B cell (primary cell): ENCODE measurements at regions not wholly inside any gene's neighbourhood (a gene's known extent, or its start where the extent isn't known, plus 50 kb on each side); places are given as distances from the start of the nearest gene placed in this dataset.

Experiments
- ATAC-seq: fragments of 200-7000 bp; cut with Tn5 transposase; one replicate; pipeline ENCODE4 v1.10.0; 2021; ENCODE audit warnings: low read depth, mild to moderate bottlenecking, moderate number of reproducible peaks, moderate library complexity
- CTCF ChIA-PET: fragments of 350-600 bp; sonication (Branson Sonifier 250); formaldehyde crosslinking; loops from one replicate; lab custom pipeline; 2021; ENCODE audit warnings: antibody characterized with exemption, inconsistent platforms; lab: Charles Lee
- POLR2A ChIA-PET: fragments of 350-600 bp; sonication (Branson Sonifier 250); formaldehyde crosslinking; loops from one replicate; lab custom pipeline; 2021; ENCODE audit warnings: antibody characterized with exemption; lab: Charles Lee
- DNase-seq: peaks from one replicate; pipeline ENCODE4 v3.0.0; 2013
- H2AFZ ChIP-seq: 2 replicates; pipeline ENCODE4 v1.6.1; 2012; ENCODE audit warnings: mild to moderate bottlenecking, low read depth, low read length; ENCODE audit not compliant: insufficient read depth, poor library complexity, severe bottlenecking
- H3K27ac ChIP-seq, 2 donors: 1 replicate in 1 of 2; 2 replicates in 1 of 2; pipeline ENCODE4 v1.5.1; 2012 to 2013; ENCODE audit warnings: low read length in 2 of 2, mild to moderate bottlenecking in 2 of 2, moderate library complexity in 1 of 2
- H3K27me3 ChIP-seq, 4 experiments: fragments of 200-600 bp in 1 of 4; sonication (generic) in 1 of 4; replicated peaks in 1 of 4; 1 replicate in 2 of 4; 2 replicates in 2 of 4; pipeline versions ENCODE4 v1.6.1 to v1.7.0; 2013 to 2016; ENCODE audit warnings: low read length in 3 of 4, mild to moderate bottlenecking in 2 of 4, mixed read lengths in 1 of 4, moderate library complexity in 1 of 4; ENCODE audit not compliant: insufficient read depth in 4 of 4, control insufficient read depth in 3 of 4; ENCODE audit errors: control extremely low read depth in 1 of 4
- H3K36me3 ChIP-seq, 2 experiments: replicated peaks in 1 of 2; 1 replicate in 1 of 2; 2 replicates in 1 of 2; pipeline versions ENCODE4 v1.6.1 to v1.7.1; 2013; ENCODE audit warnings: low read length in 1 of 2; ENCODE audit not compliant: insufficient read depth in 2 of 2, control insufficient read depth in 1 of 2; ENCODE audit errors: control extremely low read depth in 1 of 2, extremely low read depth in 1 of 2
- H3K4me1 ChIP-seq, 2 donors: fragments of 200-600 bp in 1 of 2; sonication (generic) in 1 of 2; 1 replicate in 1 of 2; 2 replicates in 1 of 2; pipeline versions ENCODE4 v1.5.1 to v1.6.1; 2013 to 2017; ENCODE audit warnings: low read length in 2 of 2; ENCODE audit not compliant: control insufficient read depth in 2 of 2, insufficient read depth in 2 of 2
- H3K4me2 ChIP-seq: replicated peaks from 2 replicates; pipeline ENCODE3; 2012; ENCODE audit warnings: mild to moderate bottlenecking, low read depth, low read length; ENCODE audit not compliant: poor library complexity, severe bottlenecking
- H3K4me3 ChIP-seq, 5 experiments: fragments of 200-600 bp in 1 of 5; sonication (generic) in 1 of 5; 1 replicate in 3 of 5; 2 replicates in 2 of 5; pipeline versions ENCODE4 v1.5.1 to v1.7.0; 2011 to 2016; ENCODE audit warnings: low read length in 4 of 5, mild to moderate bottlenecking in 4 of 5, low read depth in 2 of 5, control low read depth in 1 of 5, moderate library complexity in 1 of 5; ENCODE audit not compliant: insufficient read depth in 1 of 5; ENCODE audit errors: control extremely low read depth in 1 of 5, extremely low read depth in 1 of 5
- H3K79me2 ChIP-seq: fragments of 200-600 bp; sonication (generic); one replicate; pipeline ENCODE4 v1.6.0; 2016; ENCODE audit warnings: low read length; ENCODE audit not compliant: control insufficient read depth, insufficient read depth
- H3K9ac ChIP-seq: fragments of 200-600 bp; sonication (generic); 2 replicates; pipeline ENCODE4 v1.6.1; 2017; ENCODE audit warnings: mild to moderate bottlenecking, low read length, moderate library complexity
- H3K9me3 ChIP-seq, 3 donors: one replicate each; pipeline versions ENCODE4 v1.6.1 to v1.7.1; 2013; ENCODE audit warnings: low read length in 2 of 3; ENCODE audit not compliant: control insufficient read depth in 2 of 3, insufficient read depth in 1 of 3; ENCODE audit errors: control extremely low read depth in 1 of 3
- H4K20me1 ChIP-seq: 2 replicates; pipeline ENCODE4 v1.6.0; 2012; ENCODE audit warnings: mild to moderate bottlenecking, low read length; ENCODE audit not compliant: insufficient read depth, control insufficient read depth, poor library complexity, severe bottlenecking
- H3K27ac Mint-ChIP-seq: one replicate; pipeline ENCODE4 v1.8.0; 2021; ENCODE audit warnings: mixed read lengths
- H3K27me3 Mint-ChIP-seq: one replicate; pipeline ENCODE4 v1.8.0; 2021; ENCODE audit warnings: mixed read lengths
- H3K4me1 Mint-ChIP-seq: one replicate; pipeline ENCODE4 v1.8.0; 2021; ENCODE audit warnings: mixed read lengths
- H3K4me3 Mint-ChIP-seq: one replicate; pipeline ENCODE4 v1.8.0; 2021; ENCODE audit warnings: mixed read lengths
- H3K9me3 Mint-ChIP-seq: one replicate; pipeline ENCODE4 v1.8.0; 2022; ENCODE audit warnings: mixed read lengths; ENCODE audit not compliant: insufficient read depth
- EZH2 ChIP-seq: IDR thresholded peaks from 2 replicates; pipeline ENCODE4 v1.6.1; 2012; ENCODE audit warnings: borderline replicate concordance, low read depth, mild to moderate bottlenecking, moderate library complexity, low read length; ENCODE audit not compliant: insufficient read depth, poor library complexity, severe bottlenecking
- WGBS: methylation state at CpG from one replicate; pipeline ENCODE4 v1.1.5; 2013; ENCODE audit warnings: missing lambda C conversion rate; ENCODE audit not compliant: insufficient coverage; 5-methylcytosine and 5-hydroxymethylcytosine counted together
- intact Hi-C: fragments of 100-400 bp; cut with micrococcal nuclease; formaldehyde crosslinking; loops from one replicate; pipeline ENCODE4 v1.10.0; 2022
- TF ChIP-seq, protein P1 (sequence below): fragments of 200-600 bp; IDR thresholded peaks from one replicate; pipeline ENCODE4 v1.8.0; 2022; ENCODE audit warnings: antibody characterized with exemption, mild to moderate bottlenecking

DNA sequence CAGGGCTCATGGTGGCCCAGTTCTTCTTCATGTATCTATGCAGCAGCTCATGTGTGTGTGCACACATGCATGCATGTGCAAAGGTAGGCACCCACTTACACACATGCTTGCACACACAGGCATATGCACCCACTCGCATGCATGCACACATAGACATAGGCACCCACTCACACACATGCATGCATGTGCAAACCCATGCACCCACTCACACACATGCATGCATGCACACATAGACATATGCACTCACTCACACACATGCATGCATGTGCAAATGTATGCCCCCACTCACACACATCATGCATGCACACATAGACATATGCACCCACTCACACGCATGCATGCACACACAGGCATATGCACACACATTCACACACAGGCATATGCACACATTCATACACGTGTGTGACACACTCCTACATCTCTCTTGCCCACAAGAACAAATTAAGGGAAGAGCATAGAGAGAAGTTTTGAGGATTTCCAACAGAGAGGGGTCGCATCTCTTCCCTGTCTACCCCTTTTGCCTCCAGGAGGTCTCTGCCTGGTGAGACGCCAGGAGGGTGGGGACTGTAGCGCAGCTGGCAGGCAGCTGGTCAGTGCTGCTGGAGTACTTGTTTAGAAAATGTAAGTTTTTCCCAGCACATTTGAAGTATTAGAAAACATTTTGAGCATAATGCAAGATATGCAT lies 63.9 kb upstream of the ARHGEF7 start:
- H3K27ac Mint-ChIP-seq, result no peak overlapping the region
- H2AFZ ChIP-seq, result no peak overlapping the region
- no peaks in the 10 kb centered on the region for H3K9me3 ChIP-seq
- TF ChIP-seq, protein P1, sequence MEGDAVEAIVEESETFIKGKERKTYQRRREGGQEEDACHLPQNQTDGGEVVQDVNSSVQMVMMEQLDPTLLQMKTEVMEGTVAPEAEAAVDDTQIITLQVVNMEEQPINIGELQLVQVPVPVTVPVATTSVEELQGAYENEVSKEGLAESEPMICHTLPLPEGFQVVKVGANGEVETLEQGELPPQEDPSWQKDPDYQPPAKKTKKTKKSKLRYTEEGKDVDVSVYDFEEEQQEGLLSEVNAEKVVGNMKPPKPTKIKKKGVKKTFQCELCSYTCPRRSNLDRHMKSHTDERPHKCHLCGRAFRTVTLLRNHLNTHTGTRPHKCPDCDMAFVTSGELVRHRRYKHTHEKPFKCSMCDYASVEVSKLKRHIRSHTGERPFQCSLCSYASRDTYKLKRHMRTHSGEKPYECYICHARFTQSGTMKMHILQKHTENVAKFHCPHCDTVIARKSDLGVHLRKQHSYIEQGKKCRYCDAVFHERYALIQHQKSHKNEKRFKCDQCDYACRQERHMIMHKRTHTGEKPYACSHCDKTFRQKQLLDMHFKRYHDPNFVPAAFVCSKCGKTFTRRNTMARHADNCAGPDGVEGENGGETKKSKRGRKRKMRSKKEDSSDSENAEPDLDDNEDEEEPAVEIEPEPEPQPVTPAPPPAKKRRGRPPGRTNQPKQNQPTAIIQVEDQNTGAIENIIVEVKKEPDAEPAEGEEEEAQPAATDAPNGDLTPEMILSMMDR, result no peak
- no peak for TF ChIP-seq EZH2
- POLR2A ChIA-PET, result no interaction called here
- no peak overlapping the region for H3K4me3 Mint-ChIP-seq
- DNase-seq, result no peak
- H3K36me3 ChIP-seq, result no peaks in the 10 kb centered on the region
- no peaks in the 10 kb centered on the region for H3K79me2 ChIP-seq
- CTCF ChIA-PET, result no interaction called here
- H3K9me3 Mint-ChIP-seq, result no peaks in the 10 kb centered on the region
- H3K4me3 ChIP-seq, result no peak overlapping the region
- intact Hi-C loops, result loop anchor here (10.0 kb wide), 1 partner anchor 826 kb away; no protein-coding TSS in a partner anchor
- H3K4me1 Mint-ChIP-seq, result peaks cover 9% of the 10 kb centered on the region
- H4K20me1 ChIP-seq, result no peaks in the 10 kb centered on the region
- ATAC-seq, result no peak
- 79% methylated on average over 2 of the region's 6 CpGs for WGBS
- peaks cover 16% of the 10 kb centered on the region for H3K27me3 Mint-ChIP-seq
- no peak overlapping the region for H3K9ac ChIP-seq
- H3K27me3 ChIP-seq, result no peaks in the 10 kb centered on the region
- H3K4me1 ChIP-seq, result peaks cover 3 to 8% of the 10 kb centered on the region in 2 donors
- no peak overlapping the region for H3K4me2 ChIP-seq
- H3K27ac ChIP-seq, result no peak overlapping the region

DNA sequence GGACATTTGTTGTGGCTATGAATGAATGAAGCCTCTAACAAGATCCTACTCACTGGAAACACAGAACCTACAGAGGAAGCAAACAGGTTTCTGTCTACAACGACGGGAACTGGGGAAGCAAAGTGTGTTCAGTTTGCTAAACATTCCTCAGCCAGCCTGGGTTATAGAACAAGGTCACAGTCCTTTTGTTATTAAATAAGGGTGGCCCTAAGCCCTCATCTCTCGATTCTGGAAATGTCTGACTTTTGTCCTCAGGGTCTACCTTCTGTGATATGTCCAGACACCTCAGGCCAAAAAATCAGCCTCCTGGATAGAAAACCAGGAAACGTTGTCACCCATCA lies 64.6 kb upstream of the ARHGEF7 start:
- TF ChIP-seq, protein P1, result no peak
- Histone ChIP-seq H3K9me3 (peaks cover 0 to 2% (median 0%) of the 10 kb centered on the region in 3 donors), H2AFZ (no peak overlapping the region), H3K4me1 (peaks cover 3 to 8% of the 10 kb centered on the region in 2 donors), H3K36me3 (no peaks in the 10 kb centered on the region), H3K4me2 (no peak overlapping the region), H3K27ac (no peak overlapping the region), H4K20me1 (no peaks in the 10 kb centered on the region), H3K4me3 (no peak overlapping the region), H3K79me2 (no peaks in the 10 kb centered on the region), H3K9ac (no peak overlapping the region), H3K27me3 (no peaks in the 10 kb centered on the region)
- intact Hi-C loops, result loop anchor here (10.0 kb wide), 1 partner anchor 826 kb away; no protein-coding TSS in a partner anchor
- 88% methylated on average over 3 of the region's 4 CpGs for WGBS
- ATAC-seq (no peak), DNase-seq (no peak)
- H3K4me1 Mint-ChIP-seq, result peaks cover 9% of the 10 kb centered on the region
- H3K4me3 Mint-ChIP-seq, result no peak overlapping the region
- ChIA-PET CTCF (interaction anchor here (2.4 kb wide), 1 partner anchor 457 kb away, joined by 7 read pairs; no protein-coding TSS in a partner anchor), POLR2A (no interaction called here)
- H3K27ac Mint-ChIP-seq, result no peak overlapping the region
- H3K27me3 Mint-ChIP-seq, result peaks cover 10% of the 10 kb centered on the region
- H3K9me3 Mint-ChIP-seq, result no peaks in the 10 kb centered on the region
